GM23338 (cell line): ENCODE measurements at regions not wholly inside any gene's neighbourhood (a gene's known extent, or its start where the extent isn't known, plus 50 kb on each side); places are given as distances from the start of the nearest gene placed in this dataset.

Experiments used
- CREB1 ChIP-seq: fragments of 250-450 bp; sonication (Bioruptor Pico); IDR thresholded peaks from 2 replicates; pipeline ENCODE4 v1.5.0; 2020; ENCODE audit warnings: low read depth, mild to moderate bottlenecking, moderate library complexity
- CTCF ChIP-seq, 2 experiments: fragments of 200-600 bp in 1 of 2; sonication (generic) in 1 of 2; conservative IDR thresholded peaks; 2 replicates each; pipeline versions ENCODE4 v1.5.1 to v1.6.1; 2016 to 2017; ENCODE audit warnings: antibody characterized with exemption in 2 of 2, low read depth in 2 of 2, mild to moderate bottlenecking in 2 of 2, moderate library complexity in 1 of 2
- EZH2 ChIP-seq: fragments of 200-600 bp; sonication (generic); IDR thresholded peaks from one replicate; pipeline ENCODE4 v1.8.0; 2017; ENCODE audit warnings: antibody characterized with exemption, mild to moderate bottlenecking, low read depth; ENCODE audit not compliant: unreplicated experiment
- JUNB ChIP-seq: IDR thresholded peaks from one replicate; pipeline ENCODE4 v1.6.1; 2016; ENCODE audit warnings: antibody characterized with exemption; ENCODE audit not compliant: unreplicated experiment
- POLR2AphosphoS5 ChIP-seq: IDR thresholded peaks from 2 replicates; pipeline ENCODE4 v1.6.1; 2016; ENCODE audit warnings: antibody characterized with exemption, low read depth

GRCh38 chr5:39702928-39703327 lies 278.1 kb upstream of the DAB2 start:
- TF ChIP-seq POLR2AphosphoS5 (no peak), CTCF (conservative IDR thresholded peaks at IDR 0.05; ENCODE audit: low read depth in 2 of 2) (no peak), EZH2 (no peak), CREB1 (CRISPR knock-in tag) (no peak), JUNB (no peak)
